Uterus (tissue), 3 donors: ENCODE measurements at regions not wholly inside any gene's neighbourhood (a gene's known extent, or its start where the extent isn't known, plus 50 kb on each side); places are given as distances from the start of the nearest gene placed in this dataset.

Source experiments
- DNase-seq, 2 donors: peaks; one replicate each; pipeline ENCODE4 v3.0.0-alpha.2; 2019 to 2020
- H3K27ac ChIP-seq, 2 donors: fragments of 200-600 bp; sonication (generic); 1 replicate in 1 of 2; 2 replicates in 1 of 2; pipeline ENCODE4 v1.5.1; 2016 to 2018
- H3K27me3 ChIP-seq, 2 donors: fragments of 200-600 bp; sonication (generic); one replicate each; pipeline ENCODE4 v1.5.1; 2018 to 2019; ENCODE audit warnings: control low read depth in 1 of 2
- H3K36me3 ChIP-seq, 2 donors: fragments of 200-600 bp; sonication (generic); one replicate each; pipeline ENCODE4 v1.5.1; 2019; ENCODE audit warnings: control low read depth in 1 of 2
- H3K4me1 ChIP-seq, 2 donors: fragments of 200-600 bp; sonication (generic); one replicate each; pipeline ENCODE4 v1.5.1; 2018 to 2019; ENCODE audit warnings: control low read depth in 1 of 2
- H3K4me3 ChIP-seq, 2 donors: fragments of 200-600 bp; sonication (generic); 1 replicate in 1 of 2; 2 replicates in 1 of 2; pipeline ENCODE4 v1.5.1; 2018 to 2019; ENCODE audit warnings: mild to moderate bottlenecking in 1 of 2
- H3K9me3 ChIP-seq, 2 donors: fragments of 200-600 bp; sonication (generic); one replicate each; pipeline ENCODE4 v1.5.1; 2019; ENCODE audit warnings: control low read depth in 1 of 2
- CTCF ChIP-seq, 4 experiments: fragments of 200-600 bp in 2 of 4; fragments of 450-650 bp in 2 of 4; sonication (generic) in 2 of 4; IDR thresholded peaks; one replicate each; pipeline ENCODE4 v1.5.1; 2016 to 2019; ENCODE audit warnings: antibody characterized with exemption in 4 of 4, mild to moderate bottlenecking in 2 of 4, moderate library complexity in 1 of 4
- POLR2A ChIP-seq, 2 donors: fragments of 450-650 bp; IDR thresholded peaks; one replicate each; pipeline ENCODE4 v1.6.1; 2016; ENCODE audit warnings: antibody characterized with exemption in 2 of 2, mild to moderate bottlenecking in 1 of 2, moderate library complexity in 1 of 2
- intact Hi-C: fragments of 100-400 bp; cut with DNase I; formaldehyde crosslinking; loops from one replicate; pipeline ENCODE4 v1.15.1; 2023; ENCODE audit warnings: low total_unique reads
- donor health status: DM: yes; HTN: yes; CAD: no.

DNA sequence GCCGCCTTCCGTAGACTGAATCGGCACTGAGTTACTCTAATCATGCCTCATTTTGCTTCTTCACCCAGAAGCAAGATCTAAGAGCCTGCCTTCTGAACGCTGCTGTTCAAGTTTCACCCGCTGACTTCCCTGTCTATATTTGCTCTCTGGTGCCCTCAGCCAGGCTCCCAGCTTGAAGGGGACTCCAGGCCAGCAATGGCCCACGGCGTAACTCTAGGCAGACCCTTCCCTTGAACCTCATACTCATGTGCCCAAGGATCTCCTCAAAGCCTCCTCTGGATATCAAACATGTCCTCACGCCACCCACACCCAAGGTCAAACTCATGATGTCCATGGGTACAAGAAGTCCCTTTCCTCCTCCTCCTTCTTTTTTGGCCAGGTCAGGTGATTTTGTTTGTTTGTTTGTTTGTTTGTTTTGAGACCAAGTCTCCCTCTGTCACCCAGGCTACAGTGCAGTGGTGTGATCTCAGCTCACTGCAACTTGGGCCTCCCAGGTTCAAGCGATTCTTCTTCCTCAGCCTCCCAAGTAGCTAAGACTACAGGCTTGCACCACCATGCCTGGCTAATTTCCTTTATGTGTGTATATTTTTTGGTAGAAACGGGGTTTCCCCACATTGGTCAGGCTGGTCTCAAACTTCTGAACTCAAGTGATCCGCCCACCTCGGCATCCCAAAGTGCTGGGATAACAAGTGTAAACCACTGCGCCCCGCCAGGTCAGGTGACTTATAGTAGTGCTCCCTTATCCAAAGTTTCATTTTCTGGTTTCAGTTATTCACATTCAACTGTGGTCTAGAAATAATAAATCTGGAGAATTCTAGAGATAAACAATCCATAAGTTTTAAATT lies 239.0 kb downstream of the SYK start:
- Histone ChIP-seq H3K27me3 (no peaks in the 10 kb centered on the region), H3K4me3 (no peak overlapping the region), H3K36me3 (no peaks in the 10 kb centered on the region), H3K4me1 (peaks cover 18 to 24% of the 10 kb centered on the region in 2 donors), H3K27ac (peak overlapping the region; percentile 24 to 86), H3K9me3 (no peaks in the 10 kb centered on the region)
- TF ChIP-seq CTCF (IDR thresholded peaks at IDR 0.05) (no peak), POLR2A (IDR thresholded peaks at IDR 0.05) (no peak)
- intact Hi-C loops = loop anchor here (5.0 kb wide), 1 partner anchor 152 kb away; no protein-coding TSS in a partner anchor
- peak in 1 of 2 donors; percentile 11 for DNase-seq

DNA sequence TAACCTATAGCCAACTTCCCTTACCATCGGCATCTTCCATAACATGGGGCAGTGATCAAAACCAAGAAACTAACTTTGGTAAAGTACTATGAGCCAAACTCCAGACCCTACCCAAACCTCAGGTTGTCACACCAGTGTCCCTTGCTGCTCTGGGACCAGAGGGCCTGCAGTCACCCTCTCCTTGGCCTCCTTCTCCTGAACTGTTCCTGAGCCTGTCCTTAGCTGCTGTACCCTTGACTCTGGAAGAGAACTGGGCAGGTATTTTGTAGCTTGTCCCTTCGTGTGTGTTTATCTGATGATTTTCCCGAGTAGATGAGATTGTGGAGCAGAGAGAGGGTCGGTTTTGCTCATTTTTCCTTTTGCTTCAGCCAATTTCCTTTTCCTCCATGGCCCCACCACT lies 240.4 kb downstream of the SYK start:
- peaks cover 15 to 22% of the 10 kb centered on the region in 2 donors for H3K4me1 ChIP-seq
- no peaks in the 10 kb centered on the region for H3K27me3 ChIP-seq
- H3K36me3 ChIP-seq = no peaks in the 10 kb centered on the region
- no peaks in the 10 kb centered on the region for H3K9me3 ChIP-seq
- no peak overlapping the region for H3K4me3 ChIP-seq
- H3K27ac ChIP-seq = peak overlapping the region; percentile 91 to 93
- DNase-seq = peak in 1 of 2 donors; percentile 8
- TF ChIP-seq POLR2A (IDR thresholded peaks at IDR 0.05) (no peak), CTCF (IDR thresholded peaks at IDR 0.05) (no peak)
- intact Hi-C loops = loop anchor here (5.0 kb wide), 1 partner anchor 150 kb away; no protein-coding TSS in a partner anchor

DNA sequence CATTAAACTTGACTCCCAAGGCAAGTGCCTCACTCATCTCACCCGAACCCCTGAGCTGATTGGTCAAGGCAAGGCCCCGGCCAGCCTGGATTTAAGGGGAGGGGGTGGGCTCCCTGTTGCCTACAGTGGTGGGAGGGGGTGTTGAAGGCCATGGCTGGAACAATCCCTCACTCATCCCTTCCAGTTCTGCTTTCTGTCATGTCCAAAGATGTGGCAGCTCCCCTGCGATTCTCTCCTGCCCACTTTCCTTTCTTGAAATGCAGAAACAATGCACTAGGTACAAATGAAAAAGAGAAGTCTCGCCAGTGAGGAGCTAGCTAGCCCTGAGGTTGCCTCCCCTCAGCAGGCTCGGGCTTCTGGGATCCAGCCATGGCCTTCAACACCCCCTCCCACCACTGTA lies 240.9 kb downstream of the SYK start:
- TF ChIP-seq CTCF (IDR thresholded peaks at IDR 0.05) (no peak), POLR2A (IDR thresholded peaks at IDR 0.05) (no peak)
- H3K27ac ChIP-seq = peak overlapping the region; percentile 91 to 93
- no peak overlapping the region for H3K4me3 ChIP-seq
- H3K27me3 ChIP-seq = no peaks in the 10 kb centered on the region
- H3K4me1 ChIP-seq = peaks cover 10 to 18% of the 10 kb centered on the region in 2 donors
- intact Hi-C loops = loop anchor here (5.0 kb wide), 1 partner anchor 150 kb away; no protein-coding TSS in a partner anchor
- no peaks in the 10 kb centered on the region for H3K9me3 ChIP-seq
- DNase-seq = no peak
- H3K36me3 ChIP-seq = no peaks in the 10 kb centered on the region

DNA sequence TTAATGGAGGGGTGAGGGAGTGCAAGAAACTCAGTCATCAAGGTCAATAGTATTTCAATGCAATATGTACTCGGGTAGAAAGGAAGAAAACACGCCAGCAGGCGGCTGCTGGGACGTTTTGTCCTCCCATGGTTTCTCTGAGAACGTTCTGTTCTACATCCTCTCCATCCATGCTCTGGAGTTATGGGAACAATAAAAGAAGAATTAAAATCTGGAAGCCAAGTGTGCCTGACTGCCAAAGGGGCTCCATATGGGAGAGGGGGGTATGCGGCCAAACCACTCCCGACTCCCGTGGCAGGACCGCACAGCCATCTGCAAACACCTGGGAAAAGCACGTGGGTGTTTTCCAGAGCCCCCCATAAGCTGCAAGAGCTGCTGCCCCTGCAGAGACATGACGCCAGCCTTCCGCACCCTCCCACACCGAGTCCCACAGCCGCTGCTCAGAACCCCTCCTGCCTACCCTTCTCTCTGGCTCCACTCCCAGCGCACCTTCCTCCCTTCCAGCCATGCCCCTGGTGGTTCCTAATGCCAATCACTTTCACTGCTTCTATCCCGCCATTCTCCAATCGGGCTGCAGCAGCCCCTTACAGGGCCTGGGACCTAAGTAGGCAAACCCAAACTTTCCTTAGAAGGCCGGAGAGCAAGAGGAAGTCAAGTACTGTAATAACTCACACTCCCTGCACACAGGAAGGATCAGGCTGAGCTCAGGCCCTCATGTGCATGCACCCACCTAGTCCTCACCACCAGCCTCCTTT lies 241.6 kb downstream of the SYK start:
- Histone ChIP-seq H3K9me3 (no peaks in the 10 kb centered on the region), H3K36me3 (no peaks in the 10 kb centered on the region), H3K27me3 (no peaks in the 10 kb centered on the region), H3K4me3 (no peak overlapping the region), H3K4me1 (peaks cover 8 to 11% of the 10 kb centered on the region in 2 donors), H3K27ac (peak overlapping the region; percentile 91 to 93)
- TF ChIP-seq CTCF (IDR thresholded peaks at IDR 0.05) (peak in 2 of 4 experiments; percentile 36 to 59), POLR2A (IDR thresholded peaks at IDR 0.05) (no peak)
- peak; percentile 82 to 94 for DNase-seq
- intact Hi-C loops = loop anchor here (5.0 kb wide), 1 partner anchor 149 kb away; no protein-coding TSS in a partner anchor
